Activated CD8-positive, alpha-beta T cell treated with anti-CD3 and anti-CD28 coated beads for 36 hours (primary cell): ENCODE measurements at regions not wholly inside any gene's neighbourhood (a gene's known extent, or its start where the extent isn't known, plus 50 kb on each side); places are given as distances from the start of the nearest gene placed in this dataset.

Experiments
- ATAC-seq: fragments of 200-7000 bp; cut with Tn5 transposase; one replicate; pipeline ENCODE4 v1.10.0; 2021; ENCODE audit warnings: mild to moderate bottlenecking, moderate library complexity
- CTCF ChIA-PET: fragments of 350-600 bp; sonication (Branson Sonifier 250); formaldehyde crosslinking; loops from one replicate; lab custom pipeline; 2021; ENCODE audit warnings: antibody characterized with exemption; lab: Charles Lee
- POLR2A ChIA-PET: fragments of 350-600 bp; sonication (Branson Sonifier 250); formaldehyde crosslinking; loops from one replicate; lab custom pipeline; 2021; ENCODE audit warnings: antibody characterized with exemption; lab: Charles Lee
- DNase-seq: peaks from one replicate; pipeline ENCODE4 v3.0.0-alpha.2; 2020
- H3K27ac Mint-ChIP-seq: one replicate; pipeline ENCODE4 v1.8.0; 2021; ENCODE audit warnings: mild to moderate bottlenecking, mixed read lengths
- H3K27me3 Mint-ChIP-seq: one replicate; pipeline ENCODE4 v1.8.0; 2021; ENCODE audit warnings: mixed read lengths
- H3K36me3 Mint-ChIP-seq: one replicate; pipeline ENCODE4 v1.8.0; 2021; ENCODE audit warnings: low read depth, mixed read lengths
- H3K4me1 Mint-ChIP-seq: one replicate; pipeline ENCODE4 v1.8.0; 2021; ENCODE audit warnings: low read depth, mixed read lengths
- H3K4me3 Mint-ChIP-seq: one replicate; pipeline ENCODE4 v1.8.0; 2021; ENCODE audit warnings: mild to moderate bottlenecking, moderate library complexity, mixed read lengths
- H3K9me3 Mint-ChIP-seq: one replicate; pipeline ENCODE4 v1.8.0; 2021; ENCODE audit warnings: mixed read lengths
- CTCF ChIP-seq: fragments of 200-600 bp; IDR thresholded peaks from one replicate; pipeline ENCODE4 v1.8.0; 2022; ENCODE audit warnings: antibody characterized with exemption, mild to moderate bottlenecking
- intact Hi-C: fragments of 100-400 bp; cut with micrococcal nuclease; formaldehyde crosslinking; loops from one replicate; pipeline ENCODE4 v1.10.0; 2022

DNA sequence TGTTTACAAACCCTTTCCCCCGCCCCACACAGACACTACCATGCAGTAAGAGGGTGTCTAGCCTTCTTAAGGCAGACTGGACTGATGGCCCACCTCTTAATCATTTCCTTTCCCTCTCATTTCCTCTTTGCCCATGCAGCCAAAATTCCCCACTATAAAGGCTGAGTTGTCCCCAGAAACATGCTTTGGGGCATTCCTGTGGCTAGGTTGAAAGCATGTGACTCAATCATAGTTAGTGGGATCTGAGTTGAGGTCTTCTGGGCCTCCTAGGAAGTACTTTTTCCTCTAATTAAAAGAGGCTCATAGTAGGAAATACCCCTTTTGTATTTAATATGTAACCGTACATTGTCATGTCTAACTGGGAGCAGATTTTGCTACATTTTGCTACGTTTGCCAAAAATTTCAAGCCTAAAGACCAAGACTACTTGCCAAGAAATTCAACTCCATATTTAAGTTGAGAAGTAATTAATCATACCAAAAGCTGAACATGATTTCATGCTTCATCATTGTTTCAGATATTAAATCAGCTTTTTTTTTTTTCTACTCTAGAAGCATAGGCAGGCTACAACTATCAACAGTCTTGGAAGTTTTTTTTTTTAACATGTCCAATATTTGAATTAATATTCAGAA, 174.7 kb downstream of the ADGRL4 start:
- DNase-seq (no peak), ATAC-seq (no peak)
- Mint-ChIP-seq H3K36me3 (no peaks in the 10 kb centered on the region), H3K27me3 (no peaks in the 10 kb centered on the region), H3K4me1 (peaks cover 15% of the 10 kb centered on the region), H3K4me3 (no peak overlapping the region), H3K27ac (no peak overlapping the region), H3K9me3 (no peaks in the 10 kb centered on the region)
- no peak for TF ChIP-seq CTCF
- CTCF ChIA-PET = no interaction called here
- intact Hi-C loops = no loop called here
- POLR2A ChIA-PET = no interaction called here

- Mint-ChIP-seq H3K36me3 (no peaks in the 10 kb centered on the region), H3K4me3 (no peak overlapping the region), H3K27ac (no peak overlapping the region), H3K27me3 (no peaks in the 10 kb centered on the region), H3K9me3 (no peaks in the 10 kb centered on the region), H3K4me1 (peaks cover 20% of the 10 kb centered on the region)
- ChIA-PET POLR2A (no interaction called here), CTCF (no interaction called here)
- DNase-seq (no peak), ATAC-seq (no peak)
- no peak for TF ChIP-seq CTCF
- intact Hi-C loops = no loop called here
These were observed 173.0 kb downstream of the ADGRL4 start for GRCh38 chr1:78833491-78833890.

GRCh38 chr1:78834201-78834741, 172.3 kb downstream of the ADGRL4 start:
- no peak overlapping the region for H3K27ac Mint-ChIP-seq
- H3K27me3 Mint-ChIP-seq = no peaks in the 10 kb centered on the region
- no peak for TF ChIP-seq CTCF
- peaks cover 20% of the 10 kb centered on the region for H3K4me1 Mint-ChIP-seq
- CTCF ChIA-PET = no interaction called here
- H3K4me3 Mint-ChIP-seq = no peak overlapping the region
- ATAC-seq (no peak), DNase-seq (no peak)
- POLR2A ChIA-PET = no interaction called here
- no peaks in the 10 kb centered on the region for H3K36me3 Mint-ChIP-seq
- intact Hi-C loops = no loop called here
- H3K9me3 Mint-ChIP-seq = no peaks in the 10 kb centered on the region

DNA sequence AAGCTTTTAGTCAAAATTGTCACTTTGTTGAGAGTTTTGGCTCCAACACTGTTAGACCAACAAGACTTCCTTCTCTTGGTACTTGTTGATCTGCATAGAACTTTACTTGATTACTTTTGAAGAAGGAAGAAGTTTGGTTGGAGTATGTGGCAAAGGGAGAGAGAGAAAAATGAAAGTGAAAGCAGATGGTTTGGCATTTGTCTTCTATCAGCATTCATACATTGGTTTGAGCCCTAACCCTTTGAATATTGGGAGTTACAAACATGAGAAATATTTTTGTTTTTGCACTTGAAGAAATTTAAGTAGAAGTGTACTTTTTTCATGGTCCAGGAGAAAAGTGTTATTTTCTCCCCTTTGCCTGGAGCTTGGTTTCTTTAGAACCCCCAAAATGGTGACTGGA, 169.8 kb downstream of the ADGRL4 start:
- intact Hi-C loops = no loop called here
- H3K27ac Mint-ChIP-seq = no peak overlapping the region
- H3K4me3 Mint-ChIP-seq = no peak overlapping the region
- ChIA-PET POLR2A (no interaction called here), CTCF (no interaction called here)
- H3K9me3 Mint-ChIP-seq = no peaks in the 10 kb centered on the region
- ATAC-seq = no peak
- H3K4me1 Mint-ChIP-seq = peaks cover 20% of the 10 kb centered on the region
- no peaks in the 10 kb centered on the region for H3K27me3 Mint-ChIP-seq
- no peak for TF ChIP-seq CTCF
- DNase-seq = no peak
- H3K36me3 Mint-ChIP-seq = no peaks in the 10 kb centered on the region

DNA sequence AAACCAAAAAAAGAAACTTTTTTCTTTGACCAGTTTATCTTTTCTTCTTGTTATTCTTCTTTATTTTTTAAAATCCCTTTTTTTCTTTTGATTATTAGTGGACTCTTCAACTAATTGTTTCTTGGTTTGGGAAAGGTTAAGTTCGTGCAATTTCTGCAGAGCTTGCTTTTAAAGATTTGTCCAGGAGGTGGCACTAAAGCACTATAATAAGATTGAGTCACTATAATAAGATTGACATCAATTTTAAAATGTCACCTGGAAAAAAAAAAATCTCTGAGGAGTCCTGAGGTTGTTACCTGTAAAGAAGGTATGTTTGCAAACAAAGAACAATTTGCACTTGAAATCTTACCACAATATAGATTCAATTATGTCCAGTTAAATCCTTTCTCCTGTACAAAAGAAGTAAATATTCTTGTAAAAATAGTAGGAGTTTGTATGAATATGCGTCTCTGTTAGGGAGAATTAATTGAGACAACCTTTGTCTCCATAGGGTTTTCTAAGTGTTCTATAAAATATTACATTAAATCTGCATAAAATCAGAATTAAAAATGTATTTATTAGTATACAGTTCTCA, 166.7 kb downstream of the ADGRL4 start:
- Mint-ChIP-seq H3K4me3 (no peak overlapping the region), H3K36me3 (no peaks in the 10 kb centered on the region), H3K4me1 (peaks cover 11% of the 10 kb centered on the region), H3K9me3 (no peaks in the 10 kb centered on the region), H3K27ac (no peak overlapping the region), H3K27me3 (no peaks in the 10 kb centered on the region)
- intact Hi-C loops = no loop called here
- CTCF ChIA-PET = interaction anchor here (0.9 to 1.1 kb wide), 4 partner anchors 14 to 514 kb away, joined by 3 to 8 read pairs (median 4); no protein-coding TSS in a partner anchor
- POLR2A ChIA-PET = no interaction called here
- DNase-seq (peak; percentile 32), ATAC-seq (no peak)
- TF ChIP-seq CTCF = peak; percentile 78
